ENCODE measurements at regions not wholly inside any gene's neighbourhood (a gene's known extent, or its start where the extent isn't known, plus 50 kb on each side); places are given as distances from the start of the nearest gene placed in this dataset.

DNA sequence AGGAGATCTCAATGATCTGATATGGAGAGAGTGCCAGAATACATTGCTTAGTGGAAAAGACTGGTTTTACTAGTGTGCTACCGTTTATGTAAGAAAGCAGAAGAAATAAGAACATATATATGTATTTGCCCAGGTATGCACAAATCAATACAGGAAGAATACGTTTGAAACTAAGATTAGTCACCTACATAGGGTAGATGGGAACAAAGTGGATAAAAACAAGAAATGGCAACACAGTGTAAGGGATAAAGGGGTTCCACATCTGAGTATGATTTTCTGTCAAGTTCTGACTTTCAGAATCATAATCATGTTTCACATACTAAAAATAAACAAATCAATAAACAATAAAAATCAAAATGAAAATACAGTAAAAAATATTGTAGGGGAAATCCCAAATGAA lies 148.6 kb upstream of the NAMPT start:
- Histone ChIP-seq H3K27me3 (ENCODE audit: control insufficient read depth, insufficient read depth, low read length) (no peaks in the 10 kb centered on the region), H3K36me3 (ENCODE audit: control insufficient read depth, insufficient read depth, low read length) (no peaks in the 10 kb centered on the region), H3K4me3 (ENCODE audit: low read depth, low read length) (no peak overlapping the region)
- DNase-seq (ENCODE audit: low read depth): no peak
- no peak for FAIRE-seq
- TF ChIP-seq, protein P1, sequence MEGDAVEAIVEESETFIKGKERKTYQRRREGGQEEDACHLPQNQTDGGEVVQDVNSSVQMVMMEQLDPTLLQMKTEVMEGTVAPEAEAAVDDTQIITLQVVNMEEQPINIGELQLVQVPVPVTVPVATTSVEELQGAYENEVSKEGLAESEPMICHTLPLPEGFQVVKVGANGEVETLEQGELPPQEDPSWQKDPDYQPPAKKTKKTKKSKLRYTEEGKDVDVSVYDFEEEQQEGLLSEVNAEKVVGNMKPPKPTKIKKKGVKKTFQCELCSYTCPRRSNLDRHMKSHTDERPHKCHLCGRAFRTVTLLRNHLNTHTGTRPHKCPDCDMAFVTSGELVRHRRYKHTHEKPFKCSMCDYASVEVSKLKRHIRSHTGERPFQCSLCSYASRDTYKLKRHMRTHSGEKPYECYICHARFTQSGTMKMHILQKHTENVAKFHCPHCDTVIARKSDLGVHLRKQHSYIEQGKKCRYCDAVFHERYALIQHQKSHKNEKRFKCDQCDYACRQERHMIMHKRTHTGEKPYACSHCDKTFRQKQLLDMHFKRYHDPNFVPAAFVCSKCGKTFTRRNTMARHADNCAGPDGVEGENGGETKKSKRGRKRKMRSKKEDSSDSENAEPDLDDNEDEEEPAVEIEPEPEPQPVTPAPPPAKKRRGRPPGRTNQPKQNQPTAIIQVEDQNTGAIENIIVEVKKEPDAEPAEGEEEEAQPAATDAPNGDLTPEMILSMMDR (IDR thresholded peaks at IDR 0.05; ENCODE audit: insufficient read depth, low read length, severe bottlenecking): no peak

DNA sequence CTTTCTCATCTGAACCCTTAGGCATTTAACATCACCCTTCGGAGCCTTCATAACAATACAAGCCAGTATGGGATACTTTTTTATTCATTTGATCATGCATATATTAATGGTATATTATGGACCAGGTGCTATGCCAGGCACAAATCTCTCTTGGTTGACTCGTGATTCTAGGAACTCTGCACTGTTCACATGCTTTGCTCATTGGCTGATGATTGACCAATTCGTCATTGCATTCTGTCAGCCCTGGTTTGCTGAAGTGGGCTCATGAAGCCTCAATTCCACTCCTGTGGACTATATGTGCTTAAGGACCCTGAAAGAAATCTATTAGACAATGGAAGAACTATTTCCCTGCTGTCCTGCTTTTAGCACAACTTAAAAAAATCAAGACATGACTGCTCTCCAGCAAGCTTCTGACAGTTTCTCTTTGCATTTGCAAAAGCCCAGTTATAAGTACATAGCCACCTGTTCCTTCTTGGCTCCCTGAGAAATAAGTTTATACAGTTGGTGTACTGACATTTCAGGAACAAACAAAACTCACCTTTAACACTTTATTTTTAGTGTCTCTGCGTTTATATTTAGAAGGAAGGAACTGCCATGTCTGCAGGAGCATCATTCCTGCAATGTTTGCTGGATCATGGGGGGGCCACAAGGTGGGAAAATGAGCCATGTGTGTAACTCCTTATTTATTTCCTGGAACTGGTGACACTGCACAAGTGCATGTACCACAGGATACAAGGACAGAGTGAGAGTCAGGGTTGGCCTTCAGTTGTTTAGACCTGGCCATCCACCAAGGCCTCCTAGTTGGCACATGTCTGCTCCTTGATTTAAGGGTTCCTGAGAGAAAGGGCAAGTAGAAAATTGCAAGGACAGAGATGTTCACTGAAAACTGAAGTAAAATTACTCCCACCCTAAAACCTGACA lies 146.0 kb upstream of the NAMPT start:
- Histone ChIP-seq H3K36me3 (ENCODE audit: control insufficient read depth, insufficient read depth, low read length) (no peaks in the 10 kb centered on the region), H3K4me3 (ENCODE audit: low read depth, low read length) (no peak overlapping the region), H3K27me3 (ENCODE audit: control insufficient read depth, insufficient read depth, low read length) (no peaks in the 10 kb centered on the region)
- TF ChIP-seq, protein P1 (IDR thresholded peaks at IDR 0.05; ENCODE audit: insufficient read depth, low read length, severe bottlenecking): no peak
- DNase-seq (ENCODE audit: low read depth) (no peak), FAIRE-seq (no peak)

- no peak for FAIRE-seq
- H3K27me3 ChIP-seq (ENCODE audit: control insufficient read depth, insufficient read depth, low read length): no peaks in the 10 kb centered on the region
- no peak for DNase-seq (ENCODE audit: low read depth)
- H3K36me3 ChIP-seq (ENCODE audit: control insufficient read depth, insufficient read depth, low read length): no peaks in the 10 kb centered on the region
- TF ChIP-seq, protein P1 (IDR thresholded peaks at IDR 0.05; ENCODE audit: insufficient read depth, low read length, severe bottlenecking): no peak
- no peak overlapping the region for H3K4me3 ChIP-seq (ENCODE audit: low read depth, low read length)
Observed at GRCh38 chr7:106430103-106430502, 145.3 kb upstream of the NAMPT start.

- no peak for DNase-seq (ENCODE audit: low read depth)
- TF ChIP-seq, protein P1 (IDR thresholded peaks at IDR 0.05; ENCODE audit: insufficient read depth, low read length, severe bottlenecking): no peak
- FAIRE-seq: no peak
Observed at GRCh38 chr7:106426803-106427202, 142.0 kb upstream of the NAMPT start.

DNA sequence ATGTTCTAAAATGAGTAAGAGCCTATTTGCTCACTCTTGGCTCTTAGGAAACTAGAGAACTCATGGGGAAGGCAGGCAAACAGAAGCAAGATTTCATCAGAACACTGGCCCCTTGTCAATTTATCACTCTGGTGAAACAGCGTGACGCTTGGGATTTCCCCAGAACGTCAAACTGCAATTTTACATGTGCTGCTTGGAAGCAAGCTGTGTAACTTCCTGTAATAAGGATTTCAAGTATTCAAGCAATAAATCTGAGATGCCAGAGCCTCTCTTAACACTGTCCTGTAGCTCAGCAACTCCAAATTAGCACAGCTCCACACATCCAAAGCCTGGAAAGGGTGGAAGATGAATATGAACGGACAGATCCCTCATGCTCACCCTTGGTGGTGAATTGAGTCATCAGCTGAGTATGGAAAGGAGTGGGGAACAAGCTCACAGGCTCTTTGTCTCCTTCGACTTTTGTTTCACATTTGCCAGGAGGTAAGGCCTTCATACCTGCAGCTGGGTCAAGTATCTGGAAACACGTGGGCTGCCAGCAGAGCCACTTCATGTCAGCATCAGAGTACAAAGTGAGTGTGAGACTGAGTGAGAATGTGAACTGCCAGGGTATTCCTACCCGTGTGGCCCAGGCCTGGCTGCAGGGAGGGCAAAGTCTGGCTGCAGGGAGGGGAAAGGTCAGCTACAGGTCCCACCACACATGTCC lies 140.4 kb upstream of the NAMPT start:
- peak; percentile 100 for DNase-seq (ENCODE audit: low read depth)
- Histone ChIP-seq H3K36me3 (ENCODE audit: control insufficient read depth, insufficient read depth, low read length) (no peaks in the 10 kb centered on the region), H3K4me3 (ENCODE audit: low read depth, low read length) (peak overlapping the region; percentile 19), H3K27me3 (ENCODE audit: control insufficient read depth, insufficient read depth, low read length) (no peaks in the 10 kb centered on the region)
- TF ChIP-seq, protein P1 (IDR thresholded peaks at IDR 0.05; ENCODE audit: insufficient read depth, low read length, severe bottlenecking): no peak
- peak; percentile 62 for FAIRE-seq

More at GRCh38 chr7:106426803-106427202, 142.0 kb upstream of the NAMPT start:
- Histone ChIP-seq H3K27me3 (ENCODE audit: control insufficient read depth, insufficient read depth, low read length) (no peaks in the 10 kb centered on the region), H3K4me3 (ENCODE audit: low read depth, low read length) (no peak overlapping the region), H3K36me3 (ENCODE audit: control insufficient read depth, insufficient read depth, low read length) (no peaks in the 10 kb centered on the region)
